Panc1 (cell line): ENCODE measurements at regions not wholly inside any gene's neighbourhood (a gene's known extent, or its start where the extent isn't known, plus 50 kb on each side); places are given as distances from the start of the nearest gene placed in this dataset.
A peak's percentile ranks its signal among the peaks of the same experiment; 100 is the strongest.

Source experiments
- ATAC-seq: fragments of 200-7000 bp; cut with Tn5 transposase; 2 replicates; pipeline ENCODE4 v1.9.1; 2020; ENCODE audit warnings: mild to moderate bottlenecking, moderate library complexity
- BruUV-seq: library from RNA; stranded (reverse); fragments of 400-500 nt; replicated peaks from 2 replicates; lab custom pipeline; 2021; lab: Mats Ljungman, UMichigan
- CTCF ChIA-PET: fragments of 300-600 bp; sonication (Branson Sonifier 250); formaldehyde crosslinking; loops from one replicate; lab custom pipeline; 2022; ENCODE audit warnings: antibody characterized with exemption; lab: Charles Lee
- POLR2A ChIA-PET: fragments of 300-600 bp; sonication (Branson Sonifier 250); formaldehyde crosslinking; loops from one replicate; lab custom pipeline; 2022; ENCODE audit warnings: antibody characterized with exemption; lab: Charles Lee
- DNase-seq: peaks from one replicate; pipeline ENCODE4 v3.0.0-alpha.2; 2010; ENCODE audit warnings: low read depth, low spot score
- H3K27ac ChIP-seq: 2 replicates; pipeline ENCODE4 v1.5.1; 2011; ENCODE audit warnings: mild to moderate bottlenecking, low read length, inconsistent platforms
- H3K27me3 ChIP-seq: fragments of 200-500 bp; sonication (Bioruptor generic); 2 replicates; pipeline ENCODE4 v1.6.0; 2014; ENCODE audit warnings: low read length, inconsistent platforms; ENCODE audit not compliant: control insufficient read depth, insufficient read depth
- H3K36me3 ChIP-seq: fragments of 200-500 bp; sonication (Bioruptor generic); 2 replicates; pipeline ENCODE4 v1.5.1; 2014; ENCODE audit warnings: inconsistent platforms, mild to moderate bottlenecking, low read length, moderate library complexity; ENCODE audit not compliant: control insufficient read depth, insufficient read depth
- H3K4me1 ChIP-seq: 2 replicates; pipeline ENCODE4 v1.5.1; 2011; ENCODE audit warnings: inconsistent platforms, mild to moderate bottlenecking, low read length, moderate library complexity; ENCODE audit not compliant: control insufficient read depth, insufficient read depth
- H3K4me3 ChIP-seq, 2 experiments: 2 replicates each; pipeline ENCODE4 v1.5.1; 2011 to 2012; ENCODE audit warnings: low read depth in 2 of 2, low read length in 2 of 2, mild to moderate bottlenecking in 2 of 2, inconsistent platforms in 1 of 2, moderate library complexity in 1 of 2
- H3K9me3 ChIP-seq: fragments of 200-500 bp; sonication (Bioruptor generic); 2 replicates; pipeline ENCODE4 v1.5.1; 2014; ENCODE audit warnings: low read depth, mild to moderate bottlenecking, inconsistent platforms, low read length, moderate library complexity; ENCODE audit not compliant: control insufficient read depth, insufficient read depth
- CTCF ChIP-seq: fragments of 450-650 bp; IDR thresholded peaks from 2 replicates; pipeline ENCODE4 v1.5.1; 2017; ENCODE audit warnings: mild to moderate bottlenecking
- POLR2AphosphoS5 ChIP-seq: IDR thresholded peaks from 2 replicates; pipeline ENCODE4 v1.6.1; 2012; ENCODE audit warnings: mild to moderate bottlenecking, low read depth, low read length, moderate library complexity
- REST ChIP-seq, 2 experiments: IDR thresholded peaks; 2 replicates each; pipeline ENCODE4 v1.6.1; 2011 to 2012; ENCODE audit warnings: low read depth in 2 of 2, control low read depth in 1 of 2, low read length in 1 of 2, mild to moderate bottlenecking in 1 of 2, moderate library complexity in 1 of 2; ENCODE audit not compliant: insufficient read depth in 1 of 2
- SIN3A ChIP-seq: IDR thresholded peaks from 2 replicates; pipeline ENCODE4 v1.6.1; 2012; ENCODE audit warnings: low read depth, mild to moderate bottlenecking, low read length, moderate library complexity, borderline replicate concordance; ENCODE audit not compliant: insufficient read depth
- TCF7L2 ChIP-seq: IDR thresholded peaks from 2 replicates; pipeline ENCODE4 v1.6.1; 2011; ENCODE audit warnings: mild to moderate bottlenecking, low read depth, low read length, inconsistent platforms
- in situ Hi-C: cut with HindIII; loops from 2 replicates; pipeline ENCODE4 v1.10.0; 2016; ENCODE audit warnings: low sequenced_read_pairs, low pct_unique_long_range_greater_than_20kb
- intact Hi-C: fragments of 100-400 bp; cut with micrococcal nuclease; formaldehyde crosslinking; loops from one replicate; pipeline ENCODE4 v1.10.0; 2022; ENCODE audit not compliant: unreplicated experiment

- in situ Hi-C loops, result no loop called here
- Histone ChIP-seq H3K4me3 (no peak overlapping the region), H3K4me1 (no peaks in the 10 kb centered on the region), H3K36me3 (no peaks in the 10 kb centered on the region), H3K9me3 (no peaks in the 10 kb centered on the region), H3K27ac (no peak overlapping the region), H3K27me3 (no peaks in the 10 kb centered on the region)
- no peak for ATAC-seq
- CTCF ChIA-PET, result no interaction called here
- POLR2A ChIA-PET, result no interaction called here
- TF ChIP-seq POLR2AphosphoS5, result no peak
- TF ChIP-seq CTCF, result no peak
- no peak for TF ChIP-seq TCF7L2
- no peak for TF ChIP-seq SIN3A
- TF ChIP-seq REST (IDR thresholded peaks at IDR 0.05; ENCODE audit: insufficient read depth in 1 of 2, low read depth in 2 of 2, low read length in 1 of 2), result no peak
- no TSS peak for BruUV-seq
- intact Hi-C loops, result no loop called here
- no peak for DNase-seq
These were observed 235.3 kb downstream of the MRPL39 start for GRCh38 chr21:25371841-25372425.

GRCh38 chr21:25370311-25370744 lies 237.0 kb downstream of the MRPL39 start:
- ChIA-PET CTCF (no interaction called here), POLR2A (no interaction called here)
- BruUV-seq, result no TSS peak
- no peaks in the 10 kb centered on the region for H3K4me1 ChIP-seq
- DNase-seq (peak; percentile 57), ATAC-seq (peak; percentile 98)
- H3K4me3 ChIP-seq, result no peak overlapping the region
- H3K27ac ChIP-seq, result no peak overlapping the region
- TF ChIP-seq POLR2AphosphoS5 (no peak), TCF7L2 (no peak), SIN3A (no peak), REST (IDR thresholded peaks at IDR 0.05; ENCODE audit: insufficient read depth in 1 of 2, low read depth in 2 of 2, low read length in 1 of 2) (no peak), CTCF (no peak)
- H3K36me3 ChIP-seq, result no peaks in the 10 kb centered on the region
- intact Hi-C loops (no loop called here), in situ Hi-C loops (no loop called here)
- no peaks in the 10 kb centered on the region for H3K9me3 ChIP-seq
- no peaks in the 10 kb centered on the region for H3K27me3 ChIP-seq
